ENCODE measurements at regions not wholly inside any gene's neighbourhood (a gene's known extent, or its start where the extent isn't known, plus 50 kb on each side); places are given as distances from the start of the nearest gene placed in this dataset.

GRCh38 chr17:31621566-31621965 is 230.1 kb downstream of the RAB11FIP4 start:
- TF ChIP-seq CTCF (IDR thresholded peaks at IDR 0.05; ENCODE audit: low read depth, low read length, missing input control) (no peak), TAF1 (conservative IDR thresholded peaks at IDR 0.05) (no peak), MAX (IDR thresholded peaks at IDR 0.05) (no peak), REST (IDR thresholded peaks at IDR 0.05) (no peak), FOXA1 (IDR thresholded peaks at IDR 0.05) (no peak)

Data from liver (tissue), 3 donors.